Activated CD8-positive, alpha-beta memory T cell treated with anti-CD3 and anti-CD28 coated beads for 1 hour (primary cell): ENCODE measurements at regions not wholly inside any gene's neighbourhood (a gene's known extent, or its start where the extent isn't known, plus 50 kb on each side); places are given as distances from the start of the nearest gene placed in this dataset.
"Not testable (repeated sequence)": the region's sequence is repeated elsewhere in the genome, so short reads cannot be mapped to it uniquely, and the experiment has no call there.

Source experiments
- DNase-seq, 2 donors: peaks; one replicate each; pipeline ENCODE4 v3.0.0-alpha.2; 2020; ENCODE audit warnings: low read depth in 1 of 2; ENCODE audit errors: extremely low read depth in 1 of 2

DNA sequence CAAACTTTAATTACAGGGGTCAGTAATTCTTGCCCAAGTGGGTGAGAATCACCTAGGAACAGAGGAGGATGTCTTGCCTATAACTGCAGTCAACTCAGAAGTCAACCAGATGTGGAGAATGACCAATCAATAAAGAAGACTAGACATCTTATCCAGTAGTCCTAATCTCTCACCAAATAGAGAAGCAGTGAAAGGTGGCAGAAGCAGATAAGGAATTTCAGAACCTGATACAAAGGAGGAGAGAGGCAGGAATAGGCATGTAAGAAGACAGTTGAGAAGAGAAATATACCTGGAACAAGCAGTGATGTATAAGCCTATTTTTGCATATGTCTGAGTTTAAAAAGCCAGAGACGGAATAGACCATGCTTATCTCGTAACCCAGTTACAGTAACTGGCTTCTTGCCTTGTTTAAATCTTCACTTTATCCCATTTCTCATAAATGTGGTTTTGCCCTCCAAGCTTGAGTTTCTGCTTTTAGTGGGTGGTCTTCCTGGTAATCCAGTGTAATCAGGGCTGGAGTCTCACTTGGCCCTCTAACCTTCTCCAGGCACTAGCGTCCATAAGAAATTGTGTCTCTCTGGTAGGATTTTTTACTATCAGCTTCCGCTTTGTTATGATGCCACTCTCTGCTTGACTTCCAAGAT, 401.0 kb downstream of the SUCLG1 start:
- no peak for DNase-seq

DNA sequence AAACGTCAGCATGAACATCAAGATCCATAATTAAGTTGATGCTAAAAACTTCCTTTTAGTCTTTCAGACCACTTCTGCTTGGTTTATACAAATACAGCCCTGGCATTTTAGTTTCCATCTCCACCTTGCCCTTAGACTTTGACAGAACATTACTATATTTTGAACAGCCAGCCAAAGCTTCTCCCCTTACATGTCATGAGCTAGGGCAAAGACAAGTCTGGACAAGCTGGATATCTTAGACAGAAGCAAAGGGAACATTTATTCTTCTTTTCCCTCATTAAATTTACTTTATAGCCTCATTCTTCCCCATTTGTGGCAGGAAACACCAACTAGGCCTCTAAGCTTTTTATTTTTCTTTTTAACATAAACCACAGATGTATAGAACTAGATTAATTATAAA, 403.3 kb downstream of the SUCLG1 start:
- no peak for DNase-seq

DNA sequence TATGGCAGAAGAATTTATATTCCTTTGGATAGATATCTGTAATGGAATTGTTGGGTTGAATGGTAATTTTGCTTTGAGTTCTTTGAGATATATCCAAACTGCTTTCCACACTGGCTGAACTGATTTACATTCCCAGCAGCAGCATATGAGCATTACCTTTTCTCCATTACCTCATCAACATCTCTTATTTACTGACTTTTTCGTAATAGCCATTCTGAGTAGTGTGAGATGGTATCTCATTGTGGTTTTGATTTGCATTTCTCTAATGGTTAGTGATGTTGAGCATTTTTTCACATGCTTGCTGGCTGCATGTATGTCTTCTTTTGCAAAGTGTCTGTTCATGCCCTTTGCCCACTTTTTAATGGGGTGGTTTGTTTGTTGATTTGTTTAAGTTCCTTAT, 404.5 kb downstream of the SUCLG1 start:
- not testable (repeated sequence) for DNase-seq

DNA sequence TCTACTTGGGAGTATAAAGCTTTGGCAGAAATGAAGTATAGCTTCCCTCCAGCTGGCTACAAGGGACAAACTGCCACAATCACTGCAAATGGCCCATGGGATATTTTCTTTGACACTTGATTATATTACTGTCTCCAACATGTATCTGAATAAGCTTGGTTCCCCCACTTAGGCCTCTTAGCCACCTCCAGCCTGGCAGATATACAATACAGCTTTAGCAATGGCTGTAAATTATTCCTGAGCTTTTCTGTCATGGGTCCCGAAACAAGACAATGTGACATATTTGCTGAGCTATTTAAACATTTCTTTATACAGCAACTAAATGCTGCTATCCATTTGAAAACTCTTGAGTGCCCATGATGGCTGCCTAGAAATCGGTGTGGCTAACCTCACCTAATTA, 406.2 kb downstream of the SUCLG1 start:
- no peak for DNase-seq

DNA sequence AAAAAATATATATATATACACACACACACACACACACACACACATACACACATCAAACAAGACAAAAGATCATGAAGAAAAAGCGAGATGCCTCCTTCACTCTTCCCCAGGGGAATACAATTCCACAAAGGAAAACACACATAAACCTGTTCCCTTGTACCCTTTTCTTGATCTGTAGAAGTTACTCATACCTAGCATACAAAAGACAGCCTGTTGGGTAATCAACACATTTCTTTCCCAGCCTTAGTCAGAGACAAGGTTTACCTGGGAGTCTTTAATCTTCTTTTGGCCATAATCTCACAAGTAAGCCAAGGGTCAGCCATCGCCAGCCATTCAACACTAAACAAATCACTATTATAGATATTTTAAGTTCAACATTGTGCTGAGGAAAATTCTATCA, 407.0 kb downstream of the SUCLG1 start:
- DNase-seq, result no peak

DNA sequence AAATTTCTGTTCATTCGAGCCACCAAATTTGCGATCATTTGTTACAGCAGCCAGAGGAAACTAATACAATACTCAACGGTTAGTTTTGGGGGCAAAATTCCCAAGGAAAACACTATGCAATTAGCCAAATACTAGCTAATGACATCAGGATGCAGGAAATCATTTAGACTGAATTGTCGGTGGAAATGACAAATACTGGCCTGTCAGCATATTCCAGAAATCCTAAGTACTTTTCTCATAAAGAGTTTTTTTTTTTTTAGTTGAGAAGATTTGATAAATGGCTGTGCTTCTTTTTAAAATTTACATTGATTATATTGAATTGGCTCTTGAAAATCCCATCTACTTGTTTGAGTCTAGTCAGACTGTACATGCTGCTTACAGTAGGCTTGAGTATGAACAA, 410.1 kb downstream of the SUCLG1 start:
- DNase-seq, result no peak

DNA sequence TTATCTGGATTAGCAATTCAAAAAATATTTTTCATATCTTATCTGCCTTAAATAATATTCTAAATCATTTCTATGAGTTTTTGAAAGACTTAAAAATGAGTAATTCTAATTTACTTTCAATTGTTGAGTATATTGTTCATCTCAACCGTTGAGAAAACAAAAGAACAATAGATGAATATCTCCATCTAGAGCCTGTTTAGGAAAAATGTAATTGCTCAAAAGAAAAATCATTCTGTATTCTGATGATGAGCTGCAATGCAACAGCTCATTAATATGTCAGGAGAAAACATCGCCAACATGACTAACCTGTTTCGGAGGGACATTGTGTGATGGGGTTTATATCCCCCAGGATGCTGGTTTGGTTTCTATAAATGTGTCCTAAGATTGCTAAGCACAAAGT, 417.6 kb downstream of the SUCLG1 start:
- DNase-seq, result no peak

DNA sequence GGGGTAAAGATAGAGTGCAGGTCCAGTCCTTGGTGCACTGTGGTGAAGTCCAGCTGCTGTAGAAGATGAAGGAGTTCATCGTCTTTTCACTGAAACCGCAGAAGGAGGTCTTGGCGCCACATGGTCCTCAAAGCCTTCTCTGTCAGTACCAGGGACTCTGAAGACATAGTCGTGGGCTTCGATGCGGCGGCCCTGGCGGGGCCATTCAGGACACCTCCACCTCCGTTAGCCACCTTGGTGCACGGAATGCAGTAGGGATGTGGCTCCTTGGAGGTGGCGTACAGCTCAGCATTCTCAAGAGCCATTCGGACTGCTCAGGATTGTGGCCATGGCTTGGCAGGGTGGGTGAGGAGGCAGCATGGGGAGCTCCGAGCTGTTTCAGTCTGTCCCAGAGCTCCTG, 418.8 kb downstream of the SUCLG1 start:
- no peak for DNase-seq

DNA sequence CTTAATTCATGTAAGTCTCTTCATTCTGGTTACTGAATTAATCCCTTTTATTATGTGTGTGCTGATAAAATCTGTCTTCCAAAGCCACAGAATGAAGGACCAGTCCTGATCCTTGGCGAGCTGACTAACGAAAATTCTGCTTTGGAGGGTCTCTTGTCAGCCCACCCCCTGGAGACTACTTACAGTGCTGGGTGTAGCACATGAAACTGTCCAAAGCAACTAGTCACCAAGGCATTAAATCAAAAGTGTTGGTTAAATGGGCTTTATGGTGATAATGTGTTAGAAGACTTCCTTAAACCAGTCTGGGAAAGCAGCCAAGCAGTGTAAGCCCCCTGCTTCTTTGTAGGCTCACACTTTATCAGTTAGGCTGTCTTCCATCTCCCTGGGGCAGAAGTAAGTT, 420.2 kb downstream of the SUCLG1 start:
- no peak for DNase-seq

DNA sequence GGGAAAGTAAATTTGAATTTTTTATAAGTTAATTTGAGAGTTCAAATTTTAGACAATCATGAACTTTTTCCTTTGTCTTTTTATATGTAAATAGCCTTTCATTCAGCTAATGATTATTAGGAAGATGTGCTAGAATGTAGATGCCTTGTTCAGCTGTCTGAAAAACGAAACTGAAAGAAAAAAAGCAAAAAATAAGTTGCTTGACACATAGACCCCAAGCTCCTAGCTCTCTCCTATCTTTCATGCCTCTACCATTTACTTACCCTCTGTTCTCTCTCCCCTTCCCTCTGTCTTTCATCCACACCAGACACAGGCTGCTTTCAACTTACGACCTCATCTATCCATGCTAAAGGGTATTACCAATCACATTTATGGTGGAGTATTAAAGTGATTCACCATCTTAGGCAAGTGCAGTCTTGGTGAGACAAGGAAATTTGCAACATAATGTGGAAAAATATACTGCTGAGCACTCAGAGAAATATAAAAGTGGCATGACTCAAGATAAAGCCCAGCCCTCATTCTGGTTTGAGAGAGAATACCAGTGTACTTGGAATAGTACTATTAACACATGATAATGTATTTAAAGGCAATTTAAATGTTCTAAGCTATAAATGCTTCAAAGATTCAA, 425.6 kb downstream of the SUCLG1 start:
- no peak for DNase-seq

DNA sequence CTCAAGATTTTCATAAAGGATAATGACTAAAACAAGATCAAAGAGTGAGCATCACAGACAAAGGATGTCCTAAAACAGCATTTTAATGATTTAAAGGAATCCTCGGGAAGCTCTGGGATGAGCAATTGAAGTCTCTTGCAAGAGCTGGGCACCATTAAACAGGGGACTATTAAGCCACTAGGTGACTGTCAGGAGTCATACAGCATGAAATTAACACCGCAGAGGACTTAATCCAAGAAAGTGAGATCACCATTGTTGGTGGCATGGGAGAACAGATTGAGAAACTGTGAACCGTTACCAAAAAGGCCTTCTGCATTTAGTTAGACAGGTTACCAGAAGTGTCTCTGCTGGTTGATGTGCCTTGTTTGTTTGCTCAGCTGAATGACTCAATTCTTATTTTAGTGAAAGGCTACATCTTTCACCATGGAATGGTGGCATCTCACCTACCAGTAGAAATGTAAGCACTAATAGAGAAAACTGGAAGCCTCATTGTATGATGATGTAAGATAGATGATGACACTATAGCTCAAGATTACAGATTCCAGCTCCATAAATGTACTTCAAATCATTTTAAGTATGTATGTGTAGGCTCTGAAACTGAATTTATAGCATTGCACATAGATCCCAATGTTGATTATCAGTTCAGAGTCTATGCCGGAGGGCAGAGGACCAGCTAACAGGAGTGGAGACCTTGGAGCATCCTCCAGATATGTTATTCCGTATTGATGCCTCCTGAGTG, 427.6 kb downstream of the SUCLG1 start:
- no peak for DNase-seq

DNA sequence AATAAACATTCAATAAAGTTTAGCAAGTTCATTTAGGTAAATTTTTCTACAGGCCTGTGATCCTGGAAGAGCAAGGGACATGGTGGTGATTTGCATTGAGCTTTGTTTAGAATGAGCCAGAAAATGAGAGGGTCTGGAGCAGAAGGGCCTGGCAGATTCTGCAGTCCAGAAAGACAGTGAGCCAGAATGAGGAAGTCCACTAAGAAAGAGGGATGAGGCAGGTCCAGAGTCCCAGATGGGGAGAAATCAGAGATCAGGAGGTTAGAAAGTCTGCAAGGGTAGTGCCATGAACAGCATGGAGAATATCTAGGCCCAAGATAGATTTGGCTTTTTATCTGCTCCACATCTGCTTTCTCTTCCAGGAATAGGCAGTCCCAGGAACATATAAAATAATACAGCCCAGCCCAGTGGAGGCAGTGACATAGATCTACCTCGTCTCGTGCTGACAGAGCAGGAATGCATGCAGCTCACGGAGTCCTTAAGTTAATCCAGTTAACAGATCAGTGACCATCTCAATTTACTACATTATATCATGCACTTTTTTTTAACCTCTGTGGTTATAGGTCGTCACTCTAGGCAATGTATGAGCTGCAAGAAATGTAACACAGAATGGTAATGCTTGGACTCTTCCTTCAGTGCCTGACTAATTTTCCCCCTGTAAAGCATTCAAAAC, 429.0 kb downstream of the SUCLG1 start:
- no peak for DNase-seq

DNA sequence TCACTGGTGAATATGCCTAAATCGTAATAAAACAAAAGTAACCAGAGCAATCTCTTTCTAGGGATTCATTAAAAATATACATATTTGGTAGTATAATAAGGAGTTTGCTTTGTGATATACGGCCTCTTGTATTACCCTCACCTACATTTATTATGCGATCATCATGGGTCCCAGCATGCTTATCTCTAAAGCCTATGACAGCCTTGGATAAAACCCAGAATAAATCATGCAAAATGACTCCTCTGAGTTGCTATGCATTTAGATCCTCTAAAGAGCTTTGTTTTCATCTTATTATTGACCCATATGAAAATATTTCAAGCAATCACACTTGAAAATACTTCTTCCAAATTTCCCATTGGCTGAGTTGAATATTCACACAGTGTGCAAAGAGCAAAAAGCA, 432.3 kb downstream of the SUCLG1 start:
- no peak for DNase-seq

DNA sequence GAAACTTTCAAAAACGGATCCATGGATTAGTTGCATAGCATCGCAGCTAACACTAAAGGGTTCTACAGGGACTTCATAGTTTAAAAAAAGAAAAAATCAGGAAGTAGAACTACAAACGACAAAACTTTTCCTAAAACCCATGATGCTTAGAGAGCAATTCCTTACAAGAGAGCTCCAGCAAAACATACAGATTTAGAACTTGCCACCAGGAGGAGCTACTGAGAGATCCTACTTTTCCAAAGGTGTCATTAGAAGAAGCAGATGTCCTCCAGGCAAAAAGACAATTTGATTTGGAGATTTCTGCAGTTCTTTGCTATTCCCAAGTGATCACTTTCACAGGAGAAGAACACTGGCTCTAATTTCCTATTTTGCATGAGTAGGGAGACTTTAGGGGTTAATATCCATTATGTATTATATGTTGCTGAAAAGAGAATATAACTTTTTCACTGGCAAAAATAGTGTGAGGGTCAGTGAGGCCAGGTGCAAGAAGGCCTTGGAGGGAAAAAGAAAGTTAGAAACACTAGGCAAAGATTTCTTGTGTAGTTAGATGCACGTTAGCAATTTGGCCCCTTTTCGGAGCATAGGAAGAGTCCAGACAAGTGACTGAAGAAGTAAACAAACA, 436.2 kb downstream of the SUCLG1 start:
- no peak for DNase-seq

DNA sequence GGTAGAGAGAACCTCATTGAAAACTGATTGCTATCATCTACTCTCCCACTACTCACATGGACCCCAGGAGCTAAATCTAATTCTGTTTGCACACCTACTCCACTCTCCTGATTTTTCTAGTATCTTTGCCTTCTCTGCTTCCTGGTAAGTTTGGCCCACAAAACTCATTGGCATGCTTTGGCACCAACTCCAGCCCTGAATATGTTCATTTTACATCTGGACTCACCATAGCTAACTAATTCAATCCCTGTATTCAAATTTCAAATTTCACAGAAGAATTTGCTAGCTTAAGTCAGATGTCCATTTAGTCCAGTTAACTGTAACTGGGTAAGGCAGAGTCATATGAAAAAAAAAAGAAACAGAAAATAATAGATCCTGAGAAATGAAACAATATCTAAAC, 442.1 kb downstream of the SUCLG1 start:
- no peak for DNase-seq

DNA sequence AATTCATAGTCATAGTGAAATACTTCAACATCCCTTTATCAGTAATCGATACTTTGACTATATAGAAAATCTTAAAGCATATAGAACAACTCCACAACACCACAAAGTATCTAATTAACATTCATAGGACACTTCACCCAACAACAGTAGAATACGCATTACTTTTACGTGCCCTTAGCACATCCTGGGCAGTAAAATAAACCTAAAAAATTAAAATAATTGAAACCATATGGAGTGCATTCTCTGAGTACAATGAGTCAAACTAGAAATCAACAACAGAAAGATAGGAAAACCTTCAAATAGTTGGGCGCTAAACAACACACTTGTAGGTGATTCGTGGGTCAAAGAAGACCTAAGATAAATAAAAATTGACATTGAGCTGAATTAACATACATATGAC, 442.9 kb downstream of the SUCLG1 start:
- DNase-seq, result no peak

DNA sequence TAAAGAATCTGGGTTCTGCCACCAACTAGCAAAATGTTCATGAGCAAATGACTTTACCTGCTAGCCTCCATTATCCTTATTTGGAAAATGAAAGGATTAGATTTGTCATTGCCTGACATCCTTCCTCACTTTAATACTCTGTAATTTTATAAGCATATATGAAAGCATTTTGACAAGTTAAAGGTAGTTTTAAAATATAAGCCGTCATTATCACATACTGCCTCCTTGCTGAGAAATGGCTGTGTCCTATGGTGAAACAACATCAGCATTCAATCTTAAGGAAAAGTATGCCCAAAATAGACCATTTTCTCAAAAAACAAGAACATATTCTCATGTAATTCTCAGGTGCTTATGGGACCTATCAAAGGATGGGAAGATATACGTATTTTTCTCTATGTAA, 461.2 kb downstream of the SUCLG1 start:
- DNase-seq, result no peak

DNA sequence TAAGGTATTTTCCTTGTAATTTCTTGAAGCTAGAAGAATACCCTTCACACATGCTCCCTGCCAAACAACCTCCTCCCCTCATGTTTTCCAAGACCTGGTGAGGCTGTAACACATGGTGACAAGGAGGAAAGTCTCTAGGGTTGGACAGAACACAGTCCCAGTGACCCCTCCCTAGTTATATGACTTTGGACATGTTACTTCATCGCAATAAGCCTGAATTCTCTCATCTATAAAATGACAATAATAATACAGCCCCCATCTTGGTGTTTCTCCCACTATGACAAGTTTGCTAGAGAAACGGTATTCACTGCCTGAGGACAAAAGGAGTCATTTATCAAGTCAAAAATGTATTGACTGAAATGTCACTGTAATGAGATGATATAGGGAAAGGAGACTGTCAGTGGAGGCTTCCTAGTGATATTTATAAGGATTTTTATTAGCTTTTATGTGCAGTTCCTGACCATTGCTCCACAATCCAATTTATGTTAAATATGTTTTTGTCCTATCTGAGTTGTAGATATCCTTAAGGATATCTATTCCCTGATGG, 464.4 kb downstream of the SUCLG1 start:
- no peak for DNase-seq

DNA sequence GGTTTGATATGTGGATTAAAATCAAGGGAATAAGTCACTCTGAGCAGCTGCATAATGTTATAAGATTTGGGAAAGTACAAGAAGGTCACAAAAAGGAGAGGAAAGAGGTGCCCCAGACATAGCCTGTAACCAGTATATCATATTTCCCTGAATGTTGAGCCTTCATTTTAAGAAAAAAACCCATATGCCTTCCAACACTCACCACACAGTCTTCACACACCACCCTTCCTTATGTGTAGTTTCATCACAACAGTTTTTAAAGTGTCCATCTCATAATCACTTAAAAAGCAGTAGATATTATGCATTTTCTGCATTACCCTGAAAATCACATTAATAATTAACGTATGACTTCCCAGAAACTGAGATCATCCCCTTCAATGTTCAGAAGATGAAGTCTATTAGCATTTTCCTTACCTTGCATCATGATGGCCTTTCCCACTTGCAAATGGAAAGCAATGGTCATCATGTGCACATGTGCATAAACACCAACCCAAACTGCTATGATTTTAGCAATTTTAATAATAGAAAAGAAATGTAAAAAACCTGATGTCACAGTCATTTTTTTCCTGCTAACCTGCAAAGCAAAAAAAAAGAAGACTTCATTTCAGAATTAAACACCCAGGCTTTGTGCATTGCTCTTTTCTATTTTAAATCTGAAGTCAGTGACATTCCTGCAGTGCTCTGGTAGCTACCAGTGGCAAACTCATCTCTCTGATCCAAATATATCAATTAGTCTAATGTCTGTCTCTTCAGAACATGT, 465.0 kb downstream of the SUCLG1 start:
- no peak for DNase-seq

DNA sequence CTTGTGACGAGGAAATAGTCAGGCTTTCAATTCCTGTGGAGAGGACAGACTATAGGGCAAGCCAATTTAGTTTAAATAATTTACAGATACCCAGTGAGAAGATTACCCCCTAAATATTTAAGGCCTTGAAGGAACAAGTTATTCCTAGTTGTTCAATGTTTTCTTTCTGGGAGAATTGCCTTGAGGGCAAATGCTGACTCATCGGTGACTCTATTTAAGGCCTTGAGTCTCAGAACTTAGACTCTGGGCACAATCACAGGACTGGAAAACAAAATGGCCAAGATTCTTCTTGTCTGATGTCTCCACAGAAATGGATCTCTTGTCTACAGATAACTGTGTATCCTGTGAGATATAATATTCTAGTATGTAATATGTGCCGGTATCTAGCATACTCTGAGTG, 467.1 kb downstream of the SUCLG1 start:
- no peak for DNase-seq
